PC-9 (cell line): ENCODE measurements at regions not wholly inside any gene's neighbourhood (a gene's known extent, or its start where the extent isn't known, plus 50 kb on each side); places are given as distances from the start of the nearest gene placed in this dataset.

Source experiments
- BruUV-seq: library from RNA; stranded (reverse); fragments of 400-500 nt; replicated peaks from 2 replicates; lab custom pipeline; 2021; lab: Mats Ljungman, UMichigan
- CTCF ChIA-PET: fragments of 300-600 bp; sonication (Branson Sonifier 250); formaldehyde crosslinking; loops from one replicate; lab custom pipeline; 2022; ENCODE audit warnings: antibody characterized with exemption; lab: Charles Lee
- POLR2A ChIA-PET: fragments of 300-600 bp; sonication (Branson Sonifier 250); formaldehyde crosslinking; loops from one replicate; lab custom pipeline; 2022; ENCODE audit warnings: antibody characterized with exemption; ENCODE audit not compliant: unreplicated experiment; lab: Charles Lee
- DNase-seq, 2 experiments: peaks; one replicate each; pipeline versions ENCODE4 v3.0.0 to v3.0.0-alpha.2; 2015 to 2022; ENCODE audit warnings: mixed read lengths in 1 of 2
- H2AFZ ChIP-seq: fragments of 200-600 bp; sonication (generic); 2 replicates; pipeline ENCODE4 v1.8.1; 2017; ENCODE audit warnings: antibody characterized with exemption
- H3F3A ChIP-seq: fragments of 200-600 bp; sonication (generic); 2 replicates; pipeline ENCODE4 v1.8.1; 2017; ENCODE audit warnings: antibody characterized with exemption, mild to moderate bottlenecking, low read depth; ENCODE audit not compliant: insufficient read depth
- H3K27ac ChIP-seq: fragments of 200-600 bp; sonication (generic); 2 replicates; pipeline ENCODE4 v1.6.1; 2016; ENCODE audit warnings: mixed run types
- H3K27me3 ChIP-seq: fragments of 200-600 bp; sonication (generic); 2 replicates; pipeline ENCODE4 v1.6.1; 2016; ENCODE audit warnings: low read depth, mixed run types; ENCODE audit not compliant: insufficient read depth
- H3K36me3 ChIP-seq: fragments of 200-600 bp; sonication (generic); 2 replicates; pipeline ENCODE4 v1.6.1; 2016; ENCODE audit warnings: low read depth, mixed run types
- H3K4me1 ChIP-seq: fragments of 200-600 bp; sonication (generic); replicated peaks from 2 replicates; pipeline ENCODE4 v1.6.1; 2016; ENCODE audit warnings: mixed run types; ENCODE audit not compliant: insufficient read depth
- H3K4me2 ChIP-seq: fragments of 200-600 bp; sonication (generic); 2 replicates; pipeline ENCODE4 v1.6.1; 2017; ENCODE audit warnings: mixed run types
- H3K4me3 ChIP-seq: fragments of 200-600 bp; sonication (generic); 2 replicates; pipeline ENCODE4 v1.6.1; 2016; ENCODE audit warnings: mixed run types
- H3K79me2 ChIP-seq: fragments of 200-600 bp; sonication (generic); 2 replicates; pipeline ENCODE4 v1.6.1; 2017; ENCODE audit warnings: low read depth, mixed run types
- H3K9me2 ChIP-seq: fragments of 200-600 bp; sonication (generic); 2 replicates; pipeline ENCODE4 v1.8.1; 2017; ENCODE audit warnings: mild to moderate bottlenecking; ENCODE audit not compliant: insufficient read depth
- H3K9me3 ChIP-seq: fragments of 200-600 bp; sonication (generic); 2 replicates; pipeline ENCODE4 v1.8.1; 2016; ENCODE audit warnings: low read depth; ENCODE audit not compliant: insufficient read depth
- H4K20me1 ChIP-seq: fragments of 200-600 bp; sonication (generic); 2 replicates; pipeline ENCODE4 v1.8.1; 2017; ENCODE audit not compliant: insufficient read depth
- CTCF ChIP-seq: fragments of 200-600 bp; sonication (generic); conservative IDR thresholded peaks from 2 replicates; pipeline ENCODE4 v1.6.1; 2017; ENCODE audit warnings: mixed run types, antibody characterized with exemption, mild to moderate bottlenecking, moderate library complexity
- EZH2 ChIP-seq: fragments of 200-600 bp; sonication (generic); IDR thresholded peaks from 2 replicates; pipeline ENCODE4 v1.8.0; 2017; ENCODE audit warnings: antibody characterized with exemption, low read depth
- intact Hi-C: fragments of 100-400 bp; cut with micrococcal nuclease; formaldehyde crosslinking; loops from one replicate; pipeline ENCODE4 v1.10.0; 2022; ENCODE audit not compliant: unreplicated experiment

DNA sequence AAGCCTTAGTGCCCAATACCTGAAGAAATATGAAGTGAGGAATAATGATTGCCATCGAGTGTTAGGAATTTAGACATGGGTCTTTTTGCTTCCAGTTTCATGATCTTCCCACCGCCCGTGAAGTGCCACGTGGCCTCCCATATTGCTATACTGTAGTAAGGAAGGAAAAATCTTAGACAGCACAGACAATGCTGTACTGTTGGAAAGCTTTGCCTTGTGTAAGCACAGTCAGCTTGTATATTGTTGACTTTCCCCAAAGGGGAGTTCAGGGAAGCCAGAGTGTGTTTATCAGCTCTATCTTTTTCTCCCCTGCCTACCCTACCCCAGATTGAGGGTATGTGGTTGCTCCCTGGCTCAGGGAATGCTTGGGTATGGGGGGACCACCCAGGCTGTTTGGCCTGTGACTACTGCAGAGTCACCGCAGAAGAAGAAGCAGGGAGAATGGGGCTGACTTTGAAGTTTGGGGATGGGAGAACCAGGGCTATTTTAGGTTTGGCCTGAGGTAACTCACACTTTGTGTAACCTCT is 161.8 kb upstream of the MEF2C start:
- Histone ChIP-seq H2AFZ (no peak overlapping the region), H4K20me1 (no peaks in the 10 kb centered on the region), H3K27ac (no peak overlapping the region), H3K9me2 (no peaks in the 10 kb centered on the region; the same call in 1 of the 2 replicates), H3K4me2 (no peak overlapping the region), H3K27me3 (no peaks in the 10 kb centered on the region), H3K4me1 (no peaks in the 10 kb centered on the region), H3K79me2 (no peaks in the 10 kb centered on the region), H3K36me3 (no peaks in the 10 kb centered on the region), H3F3A (no peaks in the 10 kb centered on the region), H3K9me3 (no peaks in the 10 kb centered on the region; the same call in 1 of the 2 replicates), H3K4me3 (no peak overlapping the region)
- DNase-seq, result no peak
- intact Hi-C loops, result no loop called here
- ChIA-PET POLR2A (no interaction called here), CTCF (no interaction called here)
- BruUV-seq, result no TSS peak
- TF ChIP-seq CTCF, result no peak
- no peak for TF ChIP-seq EZH2

GRCh38 chr5:89043676-89044075 is 160.7 kb upstream of the MEF2C start:
- no peaks in the 10 kb centered on the region for H3K9me2 ChIP-seq
- POLR2A ChIA-PET, result no interaction called here
- no peak overlapping the region for H2AFZ ChIP-seq
- H3K79me2 ChIP-seq, result no peaks in the 10 kb centered on the region
- no peak overlapping the region for H3K4me3 ChIP-seq
- H3K4me2 ChIP-seq, result no peak overlapping the region
- no peaks in the 10 kb centered on the region for H3K4me1 ChIP-seq
- no peak for TF ChIP-seq EZH2
- TF ChIP-seq CTCF, result no peak
- no peaks in the 10 kb centered on the region; the same call in 1 of the 2 replicates for H3K9me3 ChIP-seq
- H3K27ac ChIP-seq, result no peak overlapping the region
- intact Hi-C loops, result no loop called here
- no peaks in the 10 kb centered on the region for H4K20me1 ChIP-seq
- no peaks in the 10 kb centered on the region for H3K27me3 ChIP-seq
- no peaks in the 10 kb centered on the region for H3F3A ChIP-seq
- CTCF ChIA-PET, result no interaction called here
- no peaks in the 10 kb centered on the region for H3K36me3 ChIP-seq
- DNase-seq, result no peak
- BruUV-seq, result no TSS peak

GRCh38 chr5:89042746-89043145 is 159.8 kb upstream of the MEF2C start:
- Histone ChIP-seq H3K4me2 (no peak overlapping the region), H3K27ac (no peak overlapping the region), H3F3A (peaks cover 2% of the 10 kb centered on the region; the same call in 1 of the 2 replicates), H3K79me2 (no peaks in the 10 kb centered on the region), H3K9me3 (peaks cover 2% of the 10 kb centered on the region; the same call in 1 of the 2 replicates), H2AFZ (no peak overlapping the region), H4K20me1 (no peaks in the 10 kb centered on the region), H3K4me3 (no peak overlapping the region), H3K36me3 (no peaks in the 10 kb centered on the region), H3K9me2 (no peaks in the 10 kb centered on the region), H3K27me3 (no peaks in the 10 kb centered on the region), H3K4me1 (peaks cover 3% of the 10 kb centered on the region)
- intact Hi-C loops, result no loop called here
- ChIA-PET POLR2A (interaction anchor here (0.6 kb wide), 1 partner anchor 12 kb away, joined by 6 read pairs; no protein-coding TSS in a partner anchor), CTCF (no interaction called here)
- no TSS peak for BruUV-seq
- TF ChIP-seq EZH2 (no peak), CTCF (no peak)
- DNase-seq, result no peak
